Daoy (cell line): ENCODE measurements at regions not wholly inside any gene's neighbourhood (a gene's known extent, or its start where the extent isn't known, plus 50 kb on each side); places are given as distances from the start of the nearest gene placed in this dataset.

Experiments
- DNase-seq: peaks from one replicate; pipeline ENCODE4 v3.0.0-alpha.2; 2015; ENCODE audit warnings: low read depth

DNA sequence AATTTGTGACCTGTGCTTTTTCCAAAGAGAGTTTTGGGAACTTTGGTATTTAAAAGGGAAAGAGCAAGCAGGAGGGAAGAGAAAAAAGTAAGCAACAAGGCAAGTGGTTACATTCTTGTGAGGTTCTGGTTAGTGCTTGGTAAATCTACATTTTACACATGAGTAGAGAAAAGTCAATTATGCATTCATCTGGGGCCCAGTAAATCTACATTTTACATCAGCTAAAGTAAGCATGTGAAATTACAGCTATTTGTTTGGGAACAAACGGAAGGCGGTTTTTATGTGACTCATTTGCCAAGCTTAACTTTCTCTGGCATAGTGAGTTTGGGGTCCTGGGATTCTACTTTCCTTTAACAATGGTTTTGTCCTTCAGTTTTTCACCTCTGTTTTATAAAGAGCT is 102.2 kb downstream of the SNX18 start:
- DNase-seq, result no peak

DNA sequence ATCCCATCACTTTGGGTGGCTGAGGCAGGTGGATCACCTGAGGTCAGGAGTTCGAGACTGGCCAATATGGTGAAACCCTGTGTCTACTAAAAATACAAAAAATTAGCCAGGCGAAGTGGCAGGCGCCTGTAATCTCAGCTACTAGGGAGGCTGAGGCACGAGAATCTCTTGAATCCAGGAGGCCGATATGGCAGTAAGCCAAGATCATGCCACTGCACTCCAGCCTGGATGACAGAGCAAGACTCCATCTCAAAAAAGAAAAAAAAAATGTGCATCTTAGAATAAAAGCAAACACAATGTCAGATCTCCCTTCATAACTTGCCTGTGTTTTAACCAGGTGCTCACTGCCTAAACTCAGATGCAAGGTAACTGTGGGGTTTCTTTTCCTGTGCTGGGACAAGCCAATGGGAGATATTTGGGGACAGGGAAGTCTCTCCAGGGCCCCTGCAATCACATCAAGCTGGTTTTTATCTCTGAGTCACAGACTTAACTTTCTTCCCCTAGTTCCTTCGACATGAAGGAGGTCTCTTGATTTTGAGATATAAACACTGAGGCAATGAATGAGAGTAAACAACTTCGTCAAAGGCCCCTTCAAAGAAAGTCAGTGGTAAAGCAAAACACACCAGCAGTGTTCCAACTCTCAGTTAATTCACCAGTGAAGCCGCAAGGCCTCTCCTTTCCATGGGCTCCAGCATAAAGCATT is 99.1 kb downstream of the SNX18 start:
- DNase-seq, result no peak

DNA sequence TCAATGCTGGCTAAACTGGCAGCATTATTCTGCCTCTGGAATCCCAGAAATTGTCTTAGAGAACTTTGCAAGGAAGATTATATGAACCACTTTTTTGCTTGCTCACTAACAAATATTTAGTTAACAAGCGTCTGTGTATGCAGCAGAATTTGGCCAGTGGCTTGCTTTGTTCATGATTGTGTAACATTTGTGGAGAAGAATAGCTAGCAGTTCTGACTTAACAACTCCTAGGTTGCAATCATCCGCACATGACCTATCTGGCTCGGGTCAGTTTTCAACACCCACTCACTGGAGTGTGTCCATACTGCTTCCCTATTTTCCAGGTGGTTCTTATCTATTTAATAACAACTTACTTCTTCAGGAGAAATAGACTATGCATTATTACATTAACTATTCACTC is 98.5 kb downstream of the SNX18 start:
- DNase-seq, result no peak

DNA sequence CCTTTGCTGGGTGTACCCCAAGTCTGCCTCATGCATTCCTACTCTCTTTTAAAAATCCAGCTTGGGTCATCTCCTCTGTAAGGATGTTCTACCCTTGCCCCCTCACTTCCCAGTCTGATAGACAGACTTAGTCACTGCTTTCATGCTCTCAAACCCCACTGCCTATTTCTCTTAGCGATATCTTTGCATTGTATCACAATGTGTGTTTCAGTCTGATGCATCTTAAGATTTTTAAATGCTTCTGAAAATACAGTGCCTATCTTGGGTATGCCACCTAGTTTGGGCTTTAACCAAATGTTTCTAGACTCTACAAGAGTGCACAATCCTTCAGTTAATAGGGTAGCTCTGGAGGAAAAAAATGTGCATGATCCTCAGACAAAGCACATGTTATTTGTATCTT is 97.8 kb downstream of the SNX18 start:
- no peak for DNase-seq

DNA sequence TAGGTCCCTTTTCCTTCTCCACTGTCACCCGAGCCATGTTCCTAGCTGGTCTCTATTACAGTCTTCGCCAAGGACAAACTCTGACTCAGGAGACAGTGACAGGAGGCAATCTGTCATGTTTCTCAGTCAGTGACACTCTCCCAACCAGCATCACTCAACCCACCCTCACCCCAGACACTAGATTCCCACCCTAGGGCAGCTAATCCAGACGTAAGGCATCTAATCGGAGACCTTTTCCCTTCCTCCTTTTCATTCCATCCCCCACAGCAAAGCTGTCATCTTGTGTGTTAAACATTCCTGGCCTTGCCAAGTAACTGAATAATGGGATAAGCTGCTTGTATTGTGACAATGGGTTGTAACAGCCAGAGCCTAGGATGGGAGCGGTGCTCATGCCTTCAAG is 95.2 kb downstream of the SNX18 start:
- no peak for DNase-seq

DNA sequence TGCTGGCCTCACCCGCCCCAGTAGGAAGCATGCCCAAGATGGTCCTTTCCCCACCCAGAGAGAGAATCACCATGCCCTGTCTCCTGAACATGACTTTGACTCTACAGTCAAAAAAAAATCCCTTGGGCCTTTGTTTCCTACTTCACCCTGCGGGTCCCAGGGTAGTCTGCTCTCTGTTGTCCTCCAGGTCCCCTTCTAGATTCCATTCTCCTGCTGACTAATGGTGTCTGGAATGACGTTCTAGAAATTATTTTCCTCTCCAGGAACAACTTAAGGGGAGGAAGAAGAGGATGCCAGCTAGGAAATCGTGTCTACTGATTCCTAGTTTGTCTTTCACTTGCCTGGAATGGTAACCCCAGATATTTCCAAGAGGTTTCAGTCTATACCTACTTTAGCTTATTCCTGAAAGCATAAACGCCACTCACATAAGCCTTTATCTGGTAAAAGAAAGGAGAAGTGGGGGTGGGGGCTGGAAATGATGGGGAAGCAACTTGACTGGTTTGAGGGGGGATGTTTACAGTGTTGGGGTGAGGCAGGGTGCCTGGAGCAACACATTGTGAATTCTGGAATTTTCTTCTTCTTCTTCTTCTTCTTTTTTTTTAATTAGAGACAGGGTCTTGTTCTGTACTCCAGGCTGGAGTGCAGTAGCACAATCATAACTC is 93.9 kb downstream of the SNX18 start:
- no peak for DNase-seq

DNA sequence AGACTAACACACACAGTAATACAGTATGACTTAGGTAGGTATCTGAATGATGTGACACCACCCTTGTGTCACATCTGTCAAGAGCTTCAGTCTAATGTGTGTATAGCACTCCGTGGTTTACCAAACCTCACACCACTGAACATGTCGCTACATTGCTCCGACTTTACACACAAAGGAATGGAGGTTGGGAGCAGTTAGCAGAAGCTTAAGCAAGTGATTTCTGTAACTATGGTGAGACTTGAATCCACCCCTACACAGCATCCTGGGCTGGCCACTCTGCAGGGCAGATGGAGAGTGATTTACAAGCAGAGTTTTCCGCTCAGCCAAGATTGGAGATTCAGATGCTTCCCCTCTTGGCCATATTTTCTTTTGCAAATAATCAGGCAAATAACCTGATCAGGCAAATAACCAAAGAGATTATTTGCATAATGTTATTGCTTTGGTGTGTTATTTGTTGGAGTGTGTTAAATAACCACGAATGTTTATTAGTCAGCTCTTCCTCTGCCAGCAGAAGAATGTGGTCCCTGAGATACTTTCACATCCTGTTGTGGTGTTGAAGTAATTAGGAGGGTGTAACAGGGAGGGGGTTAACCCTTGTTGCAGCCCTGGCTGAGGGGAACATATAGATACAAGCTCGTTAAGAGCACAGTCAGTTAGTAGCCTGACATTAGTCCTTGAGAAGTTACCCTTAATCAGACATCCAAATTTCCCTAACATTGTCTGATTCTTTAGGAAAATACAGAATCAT is 92.8 kb downstream of the SNX18 start:
- DNase-seq, result no peak

DNA sequence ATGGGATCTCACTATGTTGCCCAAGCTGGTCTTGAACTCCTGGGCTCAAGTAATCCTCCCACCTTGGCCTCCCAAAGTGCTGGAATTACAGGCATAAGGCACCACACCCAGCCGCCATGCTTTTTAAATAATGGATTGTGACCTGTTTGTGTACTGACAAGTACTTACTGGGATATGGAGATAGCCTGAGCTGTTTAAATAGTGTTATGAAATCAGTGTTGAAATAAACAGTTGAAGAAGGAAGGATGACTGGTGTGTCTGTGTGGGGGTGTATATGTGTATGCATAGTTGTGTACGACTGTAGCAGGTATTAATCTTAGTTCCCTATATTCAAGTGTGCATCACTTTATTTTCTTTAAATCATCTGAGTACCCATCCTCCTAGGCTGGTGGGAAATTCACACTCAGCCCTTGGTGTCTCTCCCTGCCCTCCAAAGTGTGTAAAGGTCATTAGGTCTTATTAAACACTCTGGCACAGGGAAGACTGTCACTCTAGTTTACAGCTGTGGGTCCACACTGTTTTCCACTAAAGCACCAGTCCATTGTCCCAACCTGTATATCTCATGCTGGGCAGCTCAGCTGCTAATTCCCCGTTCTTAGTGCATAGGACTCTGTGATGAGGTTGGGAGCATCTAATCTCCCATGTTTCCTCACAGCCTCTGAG is 91.0 kb downstream of the SNX18 start:
- DNase-seq, result no peak

DNA sequence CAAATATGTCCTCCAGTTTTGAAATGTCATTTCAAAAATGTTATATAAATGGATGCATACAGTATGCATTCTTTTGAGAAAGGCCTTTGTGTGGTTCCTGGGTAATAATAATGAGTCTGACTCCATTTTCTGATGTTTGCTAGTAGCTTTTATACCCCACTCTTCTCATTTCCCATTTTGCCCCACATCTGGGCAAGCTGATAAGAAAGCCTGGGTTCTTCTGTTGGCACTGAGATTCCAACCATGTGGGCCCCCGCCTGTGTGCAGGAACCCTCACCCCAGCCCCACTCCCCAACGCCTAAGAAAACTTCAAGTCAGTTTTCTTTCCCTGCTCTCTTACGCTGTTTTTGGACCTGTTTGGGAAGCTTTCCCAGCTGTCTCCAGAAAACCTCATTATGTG is 89.4 kb downstream of the SNX18 start:
- no peak for DNase-seq

DNA sequence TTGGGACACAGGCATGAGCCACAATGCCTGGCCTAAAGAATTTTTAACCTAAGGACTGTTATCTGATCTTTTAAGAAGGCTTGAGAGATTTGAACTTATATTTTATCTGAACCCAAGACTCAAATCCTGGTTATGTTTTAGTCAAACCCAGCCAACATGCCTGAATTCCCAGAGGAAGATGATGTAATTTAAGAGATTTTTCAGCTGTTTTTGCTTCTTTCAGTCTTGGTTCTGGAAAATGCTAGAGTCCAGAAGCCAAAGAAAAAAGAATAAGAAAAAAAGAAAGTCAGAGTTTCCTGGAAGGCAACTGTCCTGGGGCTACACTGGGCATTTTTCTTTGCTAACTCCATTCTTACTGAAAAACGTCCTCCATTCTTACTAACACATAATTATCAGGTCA is 85.8 kb downstream of the SNX18 start:
- no peak for DNase-seq

DNA sequence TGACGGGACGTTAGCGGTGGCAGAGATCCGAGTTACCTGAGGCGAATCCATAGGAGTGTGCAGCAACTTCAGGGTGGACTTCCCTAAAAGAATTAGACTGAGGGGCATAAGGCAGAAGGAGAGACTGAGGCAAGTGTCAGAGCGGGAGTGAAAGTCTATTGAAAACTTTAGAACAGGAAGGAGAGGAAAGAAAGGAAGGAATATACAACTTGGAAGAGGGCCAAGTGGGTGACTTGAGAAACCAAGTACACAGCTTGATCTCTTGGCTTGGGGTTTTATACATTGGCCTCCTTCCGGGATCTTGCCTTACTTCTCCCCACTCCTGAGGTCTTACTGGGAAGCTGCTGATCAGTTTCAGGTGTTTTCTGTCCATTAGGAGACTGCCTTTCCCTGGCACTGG is 84.9 kb downstream of the SNX18 start:
- no peak for DNase-seq

DNA sequence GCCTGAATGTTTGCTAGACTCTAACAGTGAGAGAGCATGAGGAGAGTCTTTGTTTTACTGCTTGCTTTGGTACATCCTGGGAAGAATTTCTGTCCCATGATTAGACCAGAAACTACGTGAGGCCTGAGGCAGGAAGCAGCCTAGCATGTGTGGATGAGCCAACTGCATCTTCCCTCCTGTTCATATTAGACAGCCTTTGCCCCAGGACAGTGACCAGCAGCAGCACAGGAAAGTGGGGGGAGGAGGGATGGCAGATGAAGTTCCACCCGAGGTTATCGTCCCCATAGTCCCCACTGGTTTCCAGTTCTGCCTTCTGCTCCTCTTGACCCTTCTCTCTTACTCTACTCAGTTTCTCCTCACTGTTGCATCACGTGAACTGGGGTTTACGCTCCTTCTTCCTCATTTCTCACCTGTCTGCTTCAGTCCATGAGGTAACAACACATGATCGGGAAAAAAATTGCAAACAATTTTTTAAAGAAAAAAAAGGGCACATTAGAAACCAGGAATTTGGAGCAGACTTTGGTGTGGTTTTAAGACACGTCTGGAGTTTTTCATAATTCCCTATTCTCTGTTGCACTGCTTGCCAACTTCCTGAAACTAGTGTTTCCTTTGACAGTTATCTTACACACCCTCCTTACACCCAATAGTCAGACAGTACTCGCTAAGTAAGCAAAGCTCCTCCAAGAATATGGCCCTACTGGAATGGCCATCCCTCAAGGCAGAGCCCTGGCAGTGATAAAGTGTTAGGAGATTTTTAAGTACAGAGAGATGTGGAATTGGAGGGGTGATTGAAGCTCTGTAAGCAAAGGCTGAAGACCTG is 84.1 kb downstream of the SNX18 start:
- DNase-seq, result no peak
